SW 1271 (cell line): ENCODE measurements at regions not wholly inside any gene's neighbourhood (a gene's known extent, or its start where the extent isn't known, plus 50 kb on each side); places are given as distances from the start of the nearest gene placed in this dataset.

Experiments
- DNase-seq, 2 experiments: peaks; one replicate each; lab custom pipeline; 2025; lab: John Stamatoyannopoulos, UW

- no peak for DNase-seq
Measured at GRCh38 chr9:108156270-108156998, 666.9 kb upstream of the KLF4 start.

DNA sequence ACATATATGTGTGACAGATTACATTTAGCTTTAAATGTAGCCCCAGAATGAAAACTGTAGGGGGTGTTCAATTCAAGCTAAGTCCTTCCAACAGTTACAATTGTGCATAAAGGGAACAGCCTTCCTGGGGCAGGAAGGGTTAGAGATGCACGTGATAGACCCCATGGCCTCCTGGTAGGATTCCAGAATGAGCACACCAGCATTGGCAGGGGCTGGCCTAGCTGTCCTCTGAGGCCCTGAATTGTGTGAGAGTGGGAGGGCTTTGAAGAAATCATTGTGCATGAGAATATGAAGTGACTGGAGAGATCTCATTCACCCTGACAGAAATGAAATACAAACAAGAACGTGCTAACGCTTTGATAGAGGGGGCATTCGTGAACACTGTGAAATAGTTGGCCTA, 663.8 kb upstream of the KLF4 start:
- no peak for DNase-seq

DNA sequence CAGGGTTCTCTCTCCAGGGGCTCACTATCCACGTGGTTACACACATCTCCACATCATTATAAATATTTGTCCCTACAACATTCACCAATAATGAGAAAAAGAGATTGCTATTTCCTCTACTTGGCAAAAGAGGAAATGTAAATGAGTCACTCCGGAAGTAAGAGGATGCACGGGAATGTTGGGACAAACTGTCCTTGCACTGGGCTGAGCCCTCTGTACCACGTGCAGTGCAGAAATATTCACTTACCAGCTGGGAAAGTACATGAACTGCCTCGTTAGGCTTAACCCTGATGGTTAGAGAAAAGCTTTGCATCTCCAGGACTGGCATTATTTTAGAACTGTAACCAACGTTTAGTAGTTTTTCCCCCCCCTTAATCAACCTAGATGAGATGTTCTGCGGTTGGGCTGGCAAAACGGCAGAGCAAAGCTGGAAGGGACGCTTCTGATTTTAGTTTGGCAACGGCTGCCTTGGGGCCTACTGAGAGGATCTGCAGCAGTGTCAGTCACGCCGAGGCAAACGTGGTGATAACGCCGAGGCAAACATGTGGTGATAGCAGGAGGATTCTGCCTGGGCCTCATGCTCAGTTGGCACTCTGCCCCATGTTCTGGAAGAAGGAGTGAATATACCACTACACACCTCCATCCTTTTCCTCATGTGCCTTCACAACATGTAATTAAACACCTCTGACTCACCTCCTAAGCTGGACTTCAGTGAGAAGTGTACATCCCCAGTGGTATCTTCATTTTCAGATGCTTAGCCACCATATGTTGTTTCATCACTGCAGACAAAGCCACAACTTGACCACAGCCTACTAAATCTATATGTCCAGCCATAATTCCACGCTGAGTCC, 661.4 kb upstream of the KLF4 start:
- DNase-seq = peak in 1 of 2 experiments; percentile 13

DNA sequence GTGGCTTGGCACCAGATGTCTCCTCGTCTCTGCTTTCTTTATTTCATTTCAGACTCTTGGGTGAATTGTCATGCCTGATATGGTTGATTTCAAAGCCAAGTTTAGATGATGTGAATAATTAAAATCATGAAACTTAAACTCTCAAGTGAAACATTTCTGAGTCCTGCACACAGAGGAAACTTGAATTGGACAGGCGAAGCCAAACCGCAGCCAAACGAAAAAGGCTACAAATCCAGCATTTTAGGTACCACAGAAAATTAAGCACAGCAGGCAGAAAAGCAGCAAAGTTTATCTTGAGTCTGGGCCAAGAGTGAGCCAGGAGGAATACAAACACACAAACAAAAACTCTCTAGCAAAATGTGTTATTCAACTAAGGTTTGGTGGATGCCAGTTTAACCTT, 659.8 kb upstream of the KLF4 start:
- DNase-seq = no peak

GRCh38 chr9:108142504-108143201, 653.1 kb upstream of the KLF4 start:
- DNase-seq = no peak

DNA sequence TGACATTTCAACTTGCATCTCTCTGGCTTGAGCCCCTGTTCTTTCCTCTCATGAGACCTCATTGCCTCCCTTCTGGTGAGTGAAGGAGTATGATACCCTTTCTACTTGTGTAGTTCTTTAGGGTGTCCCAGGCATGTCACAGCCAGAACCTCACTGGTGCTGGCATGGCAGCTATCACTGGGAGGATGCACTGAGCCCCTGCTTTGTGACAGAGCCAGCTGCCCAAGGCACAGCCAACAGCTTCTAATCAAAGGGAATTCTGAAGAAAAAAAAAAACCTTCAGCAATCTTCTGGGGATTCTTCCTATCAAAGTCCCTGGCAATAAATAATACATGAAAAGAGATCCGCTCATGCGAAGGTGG, 652.6 kb upstream of the KLF4 start:
- DNase-seq = no peak

DNA sequence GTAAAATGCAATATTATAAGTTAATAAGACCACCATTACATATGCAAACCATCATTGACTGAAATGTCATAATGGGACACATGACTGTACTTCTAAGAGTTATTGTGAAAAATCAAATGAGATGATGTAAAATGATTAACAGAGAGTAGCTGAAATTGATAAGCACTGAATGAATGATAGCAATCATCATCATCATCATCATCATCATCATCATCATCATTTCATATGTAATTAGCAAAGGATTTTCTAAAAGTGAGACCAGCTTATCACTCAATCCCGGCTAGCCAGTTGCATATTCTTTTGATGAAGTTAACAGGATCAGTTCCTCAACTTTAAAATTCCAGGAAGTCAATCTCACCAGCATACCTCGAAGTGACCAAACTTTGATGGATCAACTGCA, 650.3 kb upstream of the KLF4 start:
- no peak for DNase-seq

GRCh38 chr9:108138516-108138915, 648.9 kb upstream of the KLF4 start:
- no peak for DNase-seq

DNA sequence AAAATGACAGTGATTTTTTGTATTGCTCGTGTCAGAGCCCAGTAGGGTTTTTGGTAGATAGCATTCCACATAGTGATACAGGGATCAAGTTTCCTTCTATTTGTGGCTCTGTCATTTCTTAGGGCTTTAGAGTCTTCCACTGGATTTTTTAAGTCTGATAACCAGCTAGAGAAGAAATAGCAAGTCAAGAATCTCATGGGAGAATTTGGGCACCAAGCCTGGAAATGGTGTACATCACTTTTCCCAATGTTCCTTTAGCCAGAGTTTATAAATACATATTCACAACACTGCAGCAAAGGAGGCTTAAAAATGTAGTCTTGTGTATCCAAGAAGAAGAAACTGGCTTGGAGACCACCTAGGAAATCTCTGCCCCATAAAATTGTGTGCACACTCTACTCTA, 647.1 kb upstream of the KLF4 start:
- no peak for DNase-seq

- DNase-seq = no peak
Measured at GRCh38 chr9:108134486-108135128, 645.0 kb upstream of the KLF4 start.

DNA sequence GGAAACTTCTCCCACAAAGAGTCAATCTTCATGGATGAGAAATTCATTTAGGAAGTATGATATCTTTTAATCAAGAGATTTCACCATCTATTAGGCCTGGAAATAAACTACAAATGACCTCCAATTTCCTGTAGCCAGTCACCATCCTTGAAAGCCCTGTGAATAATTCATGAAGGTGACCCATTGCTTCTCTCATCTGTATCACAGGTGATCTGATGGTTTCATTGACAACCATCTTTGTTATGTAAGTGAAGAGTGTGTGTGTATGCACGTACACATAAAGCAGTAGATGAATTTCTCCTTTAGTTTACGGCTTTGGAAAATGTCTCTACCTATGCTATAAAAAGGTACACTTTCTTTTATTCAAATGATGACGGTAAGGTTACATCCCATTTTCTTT, 644.1 kb upstream of the KLF4 start:
- no peak for DNase-seq

GRCh38 chr9:108133101-108133500, 643.5 kb upstream of the KLF4 start:
- no peak for DNase-seq

DNA sequence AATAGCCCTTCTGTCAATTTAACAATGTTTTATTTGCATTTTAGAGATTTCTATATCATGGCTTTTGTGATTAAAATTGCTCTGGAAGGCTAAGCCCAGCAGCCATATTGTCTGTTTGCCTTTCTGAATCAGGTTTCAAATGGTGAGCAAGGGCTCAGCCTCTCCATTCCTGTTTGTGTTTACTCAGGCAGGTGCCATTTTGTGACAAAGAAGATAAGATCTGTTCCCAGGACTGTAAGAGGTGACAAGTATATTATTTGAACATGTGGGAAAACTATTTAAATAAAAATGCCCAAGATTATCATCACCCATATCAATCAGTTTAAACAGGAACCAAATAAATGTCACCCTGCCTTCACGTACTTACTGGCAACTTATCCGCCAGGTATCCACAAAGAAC, 641.3 kb upstream of the KLF4 start:
- no peak for DNase-seq

DNA sequence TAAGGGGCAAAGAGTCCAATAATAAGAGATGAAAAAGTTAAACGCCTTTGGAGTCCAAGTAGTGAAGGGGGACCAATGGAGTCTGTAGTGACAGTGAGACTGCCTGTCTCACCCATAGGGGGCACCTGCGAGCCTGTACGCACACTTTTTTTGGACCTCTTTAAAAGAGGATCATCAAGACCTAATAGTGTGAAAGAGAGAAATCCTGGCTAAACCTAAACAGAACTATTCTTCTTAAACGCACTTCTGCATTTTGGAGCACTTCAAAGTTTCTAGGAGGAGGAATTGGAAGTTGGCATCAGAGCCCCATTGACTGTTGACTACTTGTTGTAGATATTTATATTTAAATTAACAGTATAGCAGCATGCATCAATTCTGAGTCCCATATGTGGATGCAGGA, 636.1 kb upstream of the KLF4 start:
- no peak for DNase-seq

DNA sequence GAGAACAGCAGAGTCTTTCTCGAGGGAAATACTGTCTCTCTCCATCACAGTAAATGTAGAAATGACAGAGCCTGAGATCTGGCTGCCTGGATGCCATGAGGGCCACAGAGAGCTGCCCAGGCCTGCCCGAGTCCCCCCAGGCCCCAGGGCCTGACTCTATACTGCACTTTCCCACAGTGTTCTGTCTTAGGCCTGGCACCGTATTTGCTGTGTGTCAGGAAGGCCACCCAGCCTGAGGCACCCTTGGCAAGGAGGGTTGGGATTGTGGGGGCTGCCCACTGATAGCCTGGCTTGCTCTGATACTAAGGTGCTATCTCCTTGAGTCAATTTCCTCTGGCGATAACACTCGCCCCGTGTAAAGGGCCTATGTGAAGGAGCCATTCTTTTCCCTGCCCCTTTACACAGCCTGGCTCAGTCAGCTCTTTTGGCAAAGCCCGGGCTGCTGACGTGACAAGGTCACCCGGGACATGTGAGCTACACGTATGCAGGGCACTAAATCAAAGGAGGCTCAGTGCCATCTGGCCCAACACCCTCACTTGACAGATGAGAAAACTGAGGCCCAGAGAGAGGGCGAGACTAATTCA, 630.1 kb upstream of the KLF4 start:
- DNase-seq = no peak

- DNase-seq = no peak
Measured at GRCh38 chr9:108117795-108118194, 628.2 kb upstream of the KLF4 start.

DNA sequence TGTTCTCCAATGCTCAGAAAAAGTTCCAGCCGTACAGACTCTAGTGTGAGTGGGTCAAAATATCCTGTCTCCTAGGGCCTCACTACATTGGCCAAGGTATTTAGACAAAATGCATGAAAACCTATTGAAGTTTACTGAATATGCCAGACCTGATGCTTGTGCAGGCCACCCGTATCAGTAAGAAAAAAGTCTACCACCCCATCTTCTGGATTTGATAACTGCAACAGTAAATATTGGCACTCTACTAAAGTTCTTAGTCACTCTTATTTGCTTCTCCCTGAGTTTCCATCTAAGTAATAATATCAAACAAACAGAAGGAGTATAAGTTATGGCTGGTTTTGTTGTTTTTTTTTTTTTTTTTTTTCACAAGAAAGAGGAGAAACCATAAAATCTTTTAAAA, 627.7 kb upstream of the KLF4 start:
- no peak for DNase-seq

GRCh38 chr9:108113596-108113995, 624.0 kb upstream of the KLF4 start:
- no peak for DNase-seq

GRCh38 chr9:108109927-108110690, 620.5 kb upstream of the KLF4 start:
- no peak for DNase-seq

GRCh38 chr9:108108852-108109448, 619.4 kb upstream of the KLF4 start:
- DNase-seq = no peak

GRCh38 chr9:108108280-108108851, 618.8 kb upstream of the KLF4 start:
- DNase-seq = no peak
